ENCODE measurements at regions not wholly inside any gene's neighbourhood (a gene's known extent, or its start where the extent isn't known, plus 50 kb on each side); places are given as distances from the start of the nearest gene placed in this dataset.
"Not testable (repeated sequence)": the region's sequence is repeated elsewhere in the genome, so short reads cannot be mapped to it uniquely, and the experiment has no call there.

DNA sequence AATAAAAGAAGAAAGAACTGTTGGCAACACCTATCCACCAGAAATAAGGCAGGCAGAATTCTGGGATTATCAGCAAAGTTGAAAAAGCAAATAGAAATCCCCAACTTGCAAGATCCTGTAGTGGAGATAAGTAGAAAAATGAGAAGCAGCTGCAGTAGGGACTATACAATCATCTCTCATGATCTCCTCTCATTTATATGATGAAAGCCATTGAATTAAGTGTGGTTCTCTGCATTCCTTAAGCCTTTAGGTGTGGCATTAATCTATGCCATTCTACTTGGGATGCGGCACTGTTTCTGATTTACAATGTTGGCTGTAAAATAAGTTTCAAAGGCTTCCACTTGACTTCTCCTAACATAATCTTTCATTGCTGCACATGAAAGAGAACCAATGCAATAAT lies 869.8 kb downstream of the TRAM1L1 start:
- TF ChIP-seq, protein P1, sequence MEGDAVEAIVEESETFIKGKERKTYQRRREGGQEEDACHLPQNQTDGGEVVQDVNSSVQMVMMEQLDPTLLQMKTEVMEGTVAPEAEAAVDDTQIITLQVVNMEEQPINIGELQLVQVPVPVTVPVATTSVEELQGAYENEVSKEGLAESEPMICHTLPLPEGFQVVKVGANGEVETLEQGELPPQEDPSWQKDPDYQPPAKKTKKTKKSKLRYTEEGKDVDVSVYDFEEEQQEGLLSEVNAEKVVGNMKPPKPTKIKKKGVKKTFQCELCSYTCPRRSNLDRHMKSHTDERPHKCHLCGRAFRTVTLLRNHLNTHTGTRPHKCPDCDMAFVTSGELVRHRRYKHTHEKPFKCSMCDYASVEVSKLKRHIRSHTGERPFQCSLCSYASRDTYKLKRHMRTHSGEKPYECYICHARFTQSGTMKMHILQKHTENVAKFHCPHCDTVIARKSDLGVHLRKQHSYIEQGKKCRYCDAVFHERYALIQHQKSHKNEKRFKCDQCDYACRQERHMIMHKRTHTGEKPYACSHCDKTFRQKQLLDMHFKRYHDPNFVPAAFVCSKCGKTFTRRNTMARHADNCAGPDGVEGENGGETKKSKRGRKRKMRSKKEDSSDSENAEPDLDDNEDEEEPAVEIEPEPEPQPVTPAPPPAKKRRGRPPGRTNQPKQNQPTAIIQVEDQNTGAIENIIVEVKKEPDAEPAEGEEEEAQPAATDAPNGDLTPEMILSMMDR (conservative IDR thresholded peaks at IDR 0.05; ENCODE audit: low read depth, low read length) = no peak

DNA sequence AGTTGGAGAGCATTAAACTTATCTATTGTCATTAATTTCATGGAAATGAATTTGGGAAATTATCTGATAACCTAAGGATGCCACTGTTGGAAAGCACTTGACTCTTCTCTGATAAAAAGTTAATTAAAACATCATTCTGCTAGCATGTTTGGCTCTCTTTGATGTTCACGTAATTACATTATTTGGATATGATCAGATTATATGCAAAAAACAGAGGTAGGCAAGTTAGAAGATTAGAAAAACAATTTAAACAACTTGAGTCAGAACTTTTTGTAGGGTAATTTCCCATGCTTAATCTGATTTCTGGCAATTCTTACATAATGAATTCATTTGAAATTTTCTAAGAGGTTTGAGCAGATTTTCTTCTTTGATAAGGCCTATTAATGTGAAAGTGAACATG lies 882.9 kb downstream of the TRAM1L1 start:
- no peak for DNase-seq (ENCODE audit: low read depth)
- H3K4me3 ChIP-seq (ENCODE audit: low read depth, low read length) = no peak overlapping the region
- TF ChIP-seq, protein P1 (conservative IDR thresholded peaks at IDR 0.05; ENCODE audit: low read depth, low read length) = no peak

More for the DNA sequence above, 869.8 kb downstream of the TRAM1L1 start:
- DNase-seq (ENCODE audit: low read depth) = no peak
- H3K4me3 ChIP-seq (ENCODE audit: low read depth, low read length) = no peak overlapping the region

DNA sequence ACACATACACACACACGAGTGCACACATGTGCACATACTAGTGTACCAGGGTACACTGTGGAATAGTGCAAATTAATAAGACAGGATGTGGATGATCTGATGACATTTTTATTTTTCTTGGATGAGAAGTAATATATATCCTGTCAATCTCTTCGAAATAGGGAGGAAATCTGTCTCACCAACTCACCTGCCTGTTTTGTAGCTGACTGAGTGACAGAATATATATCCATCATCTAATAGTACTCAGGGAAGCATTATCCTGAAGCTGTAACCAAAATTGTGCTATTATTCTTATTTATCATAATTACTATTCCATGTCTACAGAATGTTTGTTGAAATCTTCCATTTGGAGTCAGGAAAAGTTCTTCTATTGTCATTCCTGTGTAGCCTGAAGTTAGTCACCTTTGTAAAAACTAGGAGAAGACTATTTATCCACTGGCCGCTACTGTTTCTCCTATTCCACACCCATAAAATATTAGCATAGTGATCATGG lies 888.0 kb downstream of the TRAM1L1 start:
- DNase-seq (ENCODE audit: low read depth) = no peak
- H3K4me3 ChIP-seq (ENCODE audit: low read depth, low read length) = no peak overlapping the region
- TF ChIP-seq, protein P1 (conservative IDR thresholded peaks at IDR 0.05; ENCODE audit: low read depth, low read length) = no peak

DNA sequence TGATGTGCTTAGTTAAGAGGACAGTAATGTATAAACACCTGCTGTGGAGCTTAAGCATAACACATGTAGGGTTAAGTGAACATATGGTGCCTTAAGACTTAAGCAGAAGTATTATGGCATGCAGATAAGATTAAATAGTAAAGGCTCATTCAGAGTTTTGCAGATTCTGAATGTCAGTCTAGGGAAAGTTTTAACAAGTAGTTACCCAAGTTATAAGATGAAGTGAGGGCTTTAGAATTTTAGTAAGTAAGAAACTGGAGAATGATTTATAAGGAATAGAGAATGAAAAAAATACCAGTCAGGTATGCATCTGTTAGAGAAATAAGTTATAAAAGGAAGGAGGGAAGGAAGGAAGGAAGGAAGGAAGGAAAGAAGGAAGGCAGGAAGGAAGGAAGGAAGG lies 902.1 kb downstream of the TRAM1L1 start:
- TF ChIP-seq, protein P1 (conservative IDR thresholded peaks at IDR 0.05; ENCODE audit: low read depth, low read length) = no peak
- no peak for DNase-seq (ENCODE audit: low read depth)
- no peak overlapping the region for H3K4me3 ChIP-seq (ENCODE audit: low read depth, low read length)

DNA sequence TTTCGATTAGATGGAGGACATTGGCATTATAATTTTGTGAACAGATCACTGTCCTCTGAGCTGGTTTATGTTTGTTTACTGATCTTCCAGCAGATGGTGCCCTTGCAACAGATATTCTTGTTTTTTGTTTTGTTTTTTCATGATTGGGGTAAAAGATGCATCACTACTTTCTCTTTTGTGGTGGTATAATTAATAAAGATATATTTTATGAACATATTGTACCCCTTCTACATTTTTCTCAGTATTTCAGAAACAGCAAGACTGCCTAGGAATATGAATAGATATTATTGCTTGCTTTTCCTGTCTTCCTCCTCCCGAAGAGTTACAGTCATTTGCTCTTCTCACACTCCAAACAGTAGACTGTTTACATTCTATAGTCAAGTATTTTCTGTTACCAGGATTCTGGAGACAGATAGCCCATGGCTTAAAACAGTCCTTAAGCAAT lies 905.2 kb downstream of the TRAM1L1 start:
- H3K4me3 ChIP-seq (ENCODE audit: low read depth, low read length) = no peak overlapping the region
- DNase-seq (ENCODE audit: low read depth) = no peak
- TF ChIP-seq, protein P1 (conservative IDR thresholded peaks at IDR 0.05; ENCODE audit: low read depth, low read length) = peak; percentile 64

DNA sequence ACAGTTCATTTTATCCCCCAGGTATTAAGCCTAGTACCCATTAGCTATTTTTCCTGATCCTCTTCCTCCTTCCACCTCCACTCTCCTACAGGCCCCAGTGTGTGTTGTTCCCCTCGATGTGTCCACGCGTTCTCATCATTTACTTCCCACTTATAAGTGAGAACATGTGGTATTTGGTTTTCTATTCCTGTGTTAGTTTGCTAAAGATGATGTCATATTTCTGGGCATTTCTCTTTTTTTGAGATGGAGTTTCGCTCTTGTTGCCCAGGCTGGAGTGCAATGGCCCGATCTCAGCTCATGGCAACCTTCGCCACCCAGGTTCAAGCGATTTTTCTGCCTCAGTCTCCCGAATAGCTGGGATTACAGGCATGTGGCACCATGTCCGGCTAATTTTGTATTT lies 934.0 kb downstream of the TRAM1L1 start:
- DNase-seq (ENCODE audit: low read depth) = not testable (repeated sequence)

DNA sequence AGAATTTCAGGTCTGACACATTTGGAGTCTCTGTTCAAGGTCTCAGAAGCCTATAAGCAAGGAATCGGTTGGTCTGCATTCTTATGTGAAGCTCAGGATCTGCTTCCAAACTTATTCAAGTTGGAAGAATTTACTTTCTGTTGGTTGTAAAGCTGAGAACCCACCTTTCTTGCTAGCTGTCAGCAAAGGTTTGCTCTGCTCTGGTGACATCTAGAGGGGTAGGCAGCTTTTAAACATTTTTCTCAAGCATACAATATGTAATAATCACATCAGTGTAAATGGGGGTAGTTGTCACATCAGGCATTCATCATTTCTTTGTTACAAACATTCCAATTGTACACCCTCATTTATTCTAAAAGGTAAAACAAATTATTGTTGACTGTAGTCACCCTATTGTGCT lies 935.2 kb downstream of the TRAM1L1 start:
- no peak overlapping the region for H3K4me3 ChIP-seq (ENCODE audit: low read depth, low read length)
- no peak for DNase-seq (ENCODE audit: low read depth)
- TF ChIP-seq, protein P1 (conservative IDR thresholded peaks at IDR 0.05; ENCODE audit: low read depth, low read length) = no peak

More for the DNA sequence above, 934.0 kb downstream of the TRAM1L1 start:
- H3K4me3 ChIP-seq (ENCODE audit: low read depth, low read length) = not testable (repeated sequence)

Measured in epithelial cell of proximal tubule (primary cell).